ENCODE measurements at regions not wholly inside any gene's neighbourhood (a gene's known extent, or its start where the extent isn't known, plus 50 kb on each side); places are given as distances from the start of the nearest gene placed in this dataset.

DNA sequence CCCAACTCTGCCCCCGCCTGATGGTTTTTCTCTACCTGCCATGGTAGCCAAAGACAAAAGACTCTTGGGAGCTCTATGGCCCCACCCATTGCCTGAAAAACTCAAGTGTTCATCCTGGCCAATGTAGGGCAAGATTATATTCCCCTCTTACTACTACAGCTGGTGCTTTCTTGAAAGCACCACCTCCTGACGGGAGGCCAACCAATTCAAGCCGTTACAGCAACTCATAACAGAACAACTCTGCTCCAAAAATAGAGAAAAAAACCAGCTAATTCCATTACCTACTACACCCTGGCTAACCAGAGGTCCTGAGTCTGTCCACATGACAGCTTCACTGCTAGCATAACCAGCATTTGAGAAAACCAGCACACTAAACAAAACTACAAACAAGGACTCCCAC lies 127.5 kb upstream of the GAREM1 start:
- Mint-ChIP-seq H3K4me1 (ENCODE audit: low read depth) (no peaks in the 10 kb centered on the region), H3K9me3 (peaks cover 21% of the 10 kb centered on the region), H3K27me3 (ENCODE audit: insufficient read depth) (no peaks in the 10 kb centered on the region), H3K4me3 (no peak overlapping the region), H3K36me3 (ENCODE audit: low read depth) (no peaks in the 10 kb centered on the region), H3K27ac (no peak overlapping the region)
- no peak for DNase-seq
- TF ChIP-seq, protein P1, sequence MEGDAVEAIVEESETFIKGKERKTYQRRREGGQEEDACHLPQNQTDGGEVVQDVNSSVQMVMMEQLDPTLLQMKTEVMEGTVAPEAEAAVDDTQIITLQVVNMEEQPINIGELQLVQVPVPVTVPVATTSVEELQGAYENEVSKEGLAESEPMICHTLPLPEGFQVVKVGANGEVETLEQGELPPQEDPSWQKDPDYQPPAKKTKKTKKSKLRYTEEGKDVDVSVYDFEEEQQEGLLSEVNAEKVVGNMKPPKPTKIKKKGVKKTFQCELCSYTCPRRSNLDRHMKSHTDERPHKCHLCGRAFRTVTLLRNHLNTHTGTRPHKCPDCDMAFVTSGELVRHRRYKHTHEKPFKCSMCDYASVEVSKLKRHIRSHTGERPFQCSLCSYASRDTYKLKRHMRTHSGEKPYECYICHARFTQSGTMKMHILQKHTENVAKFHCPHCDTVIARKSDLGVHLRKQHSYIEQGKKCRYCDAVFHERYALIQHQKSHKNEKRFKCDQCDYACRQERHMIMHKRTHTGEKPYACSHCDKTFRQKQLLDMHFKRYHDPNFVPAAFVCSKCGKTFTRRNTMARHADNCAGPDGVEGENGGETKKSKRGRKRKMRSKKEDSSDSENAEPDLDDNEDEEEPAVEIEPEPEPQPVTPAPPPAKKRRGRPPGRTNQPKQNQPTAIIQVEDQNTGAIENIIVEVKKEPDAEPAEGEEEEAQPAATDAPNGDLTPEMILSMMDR (IDR thresholded peaks at IDR 0.05): no peak

DNA sequence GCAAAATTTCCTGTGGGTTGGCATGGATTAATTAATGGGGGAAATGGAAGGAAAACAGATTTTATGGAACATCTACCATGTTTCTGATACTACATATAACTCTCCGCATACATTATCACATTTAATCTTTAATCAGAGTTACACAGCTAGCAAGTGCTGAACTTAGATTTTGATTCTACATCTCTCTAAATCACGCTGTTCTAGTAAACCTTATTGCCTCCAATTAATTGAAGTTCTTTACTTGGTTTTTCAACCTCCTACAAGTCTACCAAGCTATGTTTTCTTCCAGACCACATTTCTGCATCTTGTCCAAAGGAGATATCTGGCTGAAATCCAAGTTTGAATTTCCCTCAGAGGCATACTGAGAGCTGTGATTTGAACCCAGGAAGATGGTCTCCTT lies 125.8 kb upstream of the GAREM1 start:
- Mint-ChIP-seq H3K9me3 (peaks cover 12% of the 10 kb centered on the region), H3K27me3 (ENCODE audit: insufficient read depth) (no peaks in the 10 kb centered on the region), H3K27ac (no peak overlapping the region), H3K36me3 (ENCODE audit: low read depth) (no peaks in the 10 kb centered on the region), H3K4me1 (ENCODE audit: low read depth) (no peaks in the 10 kb centered on the region), H3K4me3 (no peak overlapping the region)
- DNase-seq: no peak
- TF ChIP-seq, protein P1 (IDR thresholded peaks at IDR 0.05): no peak

DNA sequence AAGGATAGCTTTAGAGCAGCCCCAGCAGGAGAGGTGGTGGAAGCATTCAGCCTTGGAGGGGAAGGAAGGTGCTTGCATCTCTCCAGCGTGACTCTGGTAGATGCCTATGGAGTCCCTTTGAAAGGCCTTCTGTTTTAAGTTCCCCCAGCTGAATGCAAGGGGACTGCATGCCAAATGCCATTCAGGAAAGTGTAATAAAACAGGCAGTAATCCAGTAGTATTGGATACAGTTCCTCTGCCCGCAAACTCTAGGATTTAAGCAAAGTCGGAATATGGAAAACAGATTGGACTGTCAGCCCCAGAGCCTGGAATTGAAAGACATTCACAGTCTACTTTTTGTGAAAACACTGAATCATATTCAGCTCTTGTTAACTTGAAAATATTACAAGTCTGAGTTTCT lies 125.2 kb upstream of the GAREM1 start:
- H3K4me3 Mint-ChIP-seq: no peak overlapping the region
- no peaks in the 10 kb centered on the region for H3K27me3 Mint-ChIP-seq (ENCODE audit: insufficient read depth)
- peaks cover 12% of the 10 kb centered on the region for H3K9me3 Mint-ChIP-seq
- no peaks in the 10 kb centered on the region for H3K36me3 Mint-ChIP-seq (ENCODE audit: low read depth)
- H3K4me1 Mint-ChIP-seq (ENCODE audit: low read depth): no peaks in the 10 kb centered on the region
- TF ChIP-seq, protein P1 (IDR thresholded peaks at IDR 0.05): no peak
- H3K27ac Mint-ChIP-seq: no peak overlapping the region
- no peak for DNase-seq

DNA sequence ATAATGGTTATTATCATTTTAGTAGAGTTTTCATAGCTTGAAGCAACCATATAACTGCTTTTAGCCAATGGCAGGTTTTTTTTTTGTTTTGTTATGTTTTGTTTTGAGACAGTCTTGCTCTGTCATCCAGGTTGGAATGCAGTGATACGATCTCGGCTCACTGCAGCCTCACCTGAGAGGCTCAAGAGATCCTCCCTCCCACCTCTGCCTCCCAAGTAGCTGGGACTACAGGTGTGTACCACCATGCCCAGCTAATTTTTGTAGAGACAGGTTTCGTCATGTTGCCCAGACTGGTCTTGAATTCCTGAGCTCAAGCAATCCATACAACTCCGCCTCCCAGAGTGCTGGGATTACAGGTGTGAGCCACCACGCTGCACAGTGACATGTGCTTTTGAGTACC lies 117.5 kb upstream of the GAREM1 start:
- H3K4me1 Mint-ChIP-seq (ENCODE audit: low read depth): no peaks in the 10 kb centered on the region
- H3K36me3 Mint-ChIP-seq (ENCODE audit: low read depth): no peaks in the 10 kb centered on the region; the same call in 1 of the 2 replicates
- TF ChIP-seq, protein P1 (IDR thresholded peaks at IDR 0.05): no peak
- H3K4me3 Mint-ChIP-seq: no peak overlapping the region
- no peaks in the 10 kb centered on the region for H3K27me3 Mint-ChIP-seq (ENCODE audit: insufficient read depth)
- peaks cover 42% of the 10 kb centered on the region for H3K9me3 Mint-ChIP-seq
- H3K27ac Mint-ChIP-seq: no peak overlapping the region
- DNase-seq: no peak

DNA sequence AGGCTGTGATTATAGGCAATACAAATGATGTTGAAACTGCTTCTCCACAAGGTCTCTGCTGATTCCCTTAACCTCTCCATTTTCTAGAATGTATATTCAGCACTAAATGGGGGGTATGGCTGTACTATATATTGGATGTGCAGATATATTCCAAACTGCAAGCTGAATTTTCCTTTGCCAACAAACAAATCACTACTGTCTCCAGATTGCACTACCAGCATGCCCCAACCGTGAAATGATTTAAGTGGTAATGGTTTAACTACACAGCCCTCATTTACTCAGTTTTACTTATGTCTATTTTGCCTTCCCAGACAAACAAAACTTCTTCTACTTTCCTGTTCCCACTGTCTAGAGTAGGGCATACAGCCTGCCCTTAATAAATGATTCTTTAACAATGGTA lies 112.7 kb upstream of the GAREM1 start:
- no peaks in the 10 kb centered on the region for H3K4me1 Mint-ChIP-seq (ENCODE audit: low read depth)
- no peak overlapping the region for H3K4me3 Mint-ChIP-seq
- H3K27ac Mint-ChIP-seq: no peak overlapping the region
- H3K36me3 Mint-ChIP-seq (ENCODE audit: low read depth): no peaks in the 10 kb centered on the region; the same call in 1 of the 2 replicates
- H3K27me3 Mint-ChIP-seq (ENCODE audit: insufficient read depth): no peaks in the 10 kb centered on the region; the same call in 1 of the 2 replicates
- no peak for DNase-seq
- peaks cover 40% of the 10 kb centered on the region for H3K9me3 Mint-ChIP-seq
- TF ChIP-seq, protein P1 (IDR thresholded peaks at IDR 0.05): no peak

DNA sequence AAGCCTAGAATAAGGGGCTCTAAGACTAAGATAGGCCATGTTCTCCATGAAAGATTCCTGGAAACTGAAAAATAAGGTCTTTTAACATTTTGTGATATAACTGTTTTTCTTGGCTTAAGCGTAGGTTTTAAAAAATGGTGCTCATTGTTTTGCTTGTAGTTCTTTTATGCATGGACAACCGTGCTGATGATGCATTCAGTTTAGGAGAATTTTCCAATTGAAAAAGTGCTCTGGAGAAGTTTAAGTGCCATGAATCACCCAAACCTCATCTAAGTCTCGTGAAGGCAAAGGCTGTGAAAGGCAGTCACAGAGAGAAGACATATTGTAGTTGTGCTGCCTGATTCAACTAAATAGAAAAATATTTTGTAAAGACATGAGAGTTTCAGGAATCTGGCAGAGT lies 111.8 kb upstream of the GAREM1 start:
- no peak overlapping the region for H3K4me3 Mint-ChIP-seq
- H3K36me3 Mint-ChIP-seq (ENCODE audit: low read depth): no peaks in the 10 kb centered on the region; the same call in 1 of the 2 replicates
- TF ChIP-seq, protein P1 (IDR thresholded peaks at IDR 0.05): no peak
- H3K4me1 Mint-ChIP-seq (ENCODE audit: low read depth): no peaks in the 10 kb centered on the region
- no peak for DNase-seq
- no peaks in the 10 kb centered on the region; the same call in 1 of the 2 replicates for H3K27me3 Mint-ChIP-seq (ENCODE audit: insufficient read depth)
- H3K27ac Mint-ChIP-seq: no peak overlapping the region
- H3K9me3 Mint-ChIP-seq: peaks cover 38% of the 10 kb centered on the region

All from HFFc6 (cell line).